HG03442 (cell line): ENCODE measurements at regions not wholly inside any gene's neighbourhood (a gene's known extent, or its start where the extent isn't known, plus 50 kb on each side); places are given as distances from the start of the nearest gene placed in this dataset.
"Not testable (repeated sequence)": the region's sequence is repeated elsewhere in the genome, so short reads cannot be mapped to it uniquely, and the experiment has no call there.

ENCODE experiments used
- ATAC-seq: cut with Tn5 transposase; IDR thresholded peaks from one replicate; pipeline ENCODE4 v1.9.1; 2021; ENCODE audit warnings: mild to moderate bottlenecking, moderate library complexity; ENCODE audit not compliant: unreplicated experiment

GRCh38 chr5:60141119-60141518 lies 247.6 kb upstream of the PDE4D start:
- ATAC-seq, result no peak

- ATAC-seq, result no peak
These were observed 243.3 kb upstream of the PDE4D start for GRCh38 chr5:60136841-60137240.

GRCh38 chr5:60131504-60131903 lies 238.0 kb upstream of the PDE4D start:
- no peak for ATAC-seq

GRCh38 chr5:60125636-60126035 lies 232.1 kb upstream of the PDE4D start:
- ATAC-seq, result no peak

GRCh38 chr5:60102961-60103693 lies 209.6 kb upstream of the PDE4D start:
- ATAC-seq, result no peak

GRCh38 chr5:60101573-60101972 lies 208.0 kb upstream of the PDE4D start:
- ATAC-seq, result no peak

- ATAC-seq, result no peak
These were observed 199.3 kb upstream of the PDE4D start for GRCh38 chr5:60092671-60093422.

GRCh38 chr5:60086583-60086982 lies 193.1 kb upstream of the PDE4D start:
- ATAC-seq, result no peak

GRCh38 chr5:60084226-60084625 lies 190.7 kb upstream of the PDE4D start:
- no peak for ATAC-seq

- no peak for ATAC-seq
These were observed 183.8 kb upstream of the PDE4D start for GRCh38 chr5:60077292-60077691.

GRCh38 chr5:60076746-60077145 lies 183.2 kb upstream of the PDE4D start:
- ATAC-seq, result no peak

GRCh38 chr5:60066502-60066901 lies 173.0 kb upstream of the PDE4D start:
- ATAC-seq, result no peak

GRCh38 chr5:60060389-60060788 lies 166.9 kb upstream of the PDE4D start:
- ATAC-seq, result no peak

GRCh38 chr5:60056191-60056590 lies 162.7 kb upstream of the PDE4D start:
- ATAC-seq, result no peak

- no peak for ATAC-seq
These were observed 161.6 kb upstream of the PDE4D start for GRCh38 chr5:60055168-60055567.

- not testable (repeated sequence) for ATAC-seq
These were observed 148.6 kb upstream of the PDE4D start for GRCh38 chr5:60041996-60042664.

- ATAC-seq, result not testable (repeated sequence)
These were observed 148.0 kb upstream of the PDE4D start for GRCh38 chr5:60041508-60041907.

- ATAC-seq, result no peak
These were observed 142.8 kb upstream of the PDE4D start for GRCh38 chr5:60036192-60036938.

- ATAC-seq, result no peak
These were observed 132.6 kb upstream of the PDE4D start for GRCh38 chr5:60026161-60026560.

- ATAC-seq, result no peak
These were observed 130.6 kb upstream of the PDE4D start for GRCh38 chr5:60024104-60024503.

GRCh38 chr5:60023255-60023654 lies 129.7 kb upstream of the PDE4D start:
- no peak for ATAC-seq
